ENCODE measurements at regions not wholly inside any gene's neighbourhood (a gene's known extent, or its start where the extent isn't known, plus 50 kb on each side); places are given as distances from the start of the nearest gene placed in this dataset.

- H3K4me1 ChIP-seq, result no peaks in the 10 kb centered on the region
- TF ChIP-seq CTCF (IDR thresholded peaks at IDR 0.05), result no peak
- H3K9me3 ChIP-seq, result no peaks in the 10 kb centered on the region
- ATAC-seq (no peak), DNase-seq (no peak)
- H3K27ac ChIP-seq, result no peak overlapping the region
- no peaks in the 10 kb centered on the region for H3K27me3 ChIP-seq
- H3K4me3 ChIP-seq, result no peak overlapping the region
- intact Hi-C loops (cut with DNase I), result no loop called here
- H3K36me3 ChIP-seq, result no peaks in the 10 kb centered on the region
Observed at GRCh38 chr1:232138044-232138443, 491.9 kb downstream of the SIPA1L2 start.

GRCh38 chr1:232137066-232137465 lies 492.9 kb downstream of the SIPA1L2 start:
- ATAC-seq (no peak), DNase-seq (no peak)
- Histone ChIP-seq H3K4me3 (no peak overlapping the region), H3K27ac (no peak overlapping the region), H3K27me3 (no peaks in the 10 kb centered on the region), H3K9me3 (no peaks in the 10 kb centered on the region), H3K4me1 (no peaks in the 10 kb centered on the region), H3K36me3 (no peaks in the 10 kb centered on the region)
- intact Hi-C loops (cut with DNase I), result no loop called here
- TF ChIP-seq CTCF (IDR thresholded peaks at IDR 0.05), result no peak

GRCh38 chr1:232136136-232136535 lies 493.8 kb downstream of the SIPA1L2 start:
- no peak for DNase-seq
- intact Hi-C loops (cut with DNase I), result no loop called here
- peaks cover under 1% of the 10 kb centered on the region for H3K9me3 ChIP-seq
- H3K4me1 ChIP-seq, result no peaks in the 10 kb centered on the region
- no peak for ATAC-seq
- no peak overlapping the region for H3K4me3 ChIP-seq
- H3K27ac ChIP-seq, result no peak overlapping the region
- TF ChIP-seq CTCF (IDR thresholded peaks at IDR 0.05), result no peak
- H3K27me3 ChIP-seq, result no peaks in the 10 kb centered on the region
- H3K36me3 ChIP-seq, result no peaks in the 10 kb centered on the region

- TF ChIP-seq CTCF (IDR thresholded peaks at IDR 0.05), result no peak
- DNase-seq (no peak), ATAC-seq (no peak)
- no peak overlapping the region for H3K4me3 ChIP-seq
- no peak overlapping the region for H3K27ac ChIP-seq
- H3K27me3 ChIP-seq, result no peaks in the 10 kb centered on the region
- no peaks in the 10 kb centered on the region for H3K4me1 ChIP-seq
- no peaks in the 10 kb centered on the region for H3K36me3 ChIP-seq
- H3K9me3 ChIP-seq, result peaks cover 5% of the 10 kb centered on the region
- intact Hi-C loops (cut with DNase I), result no loop called here
Observed at GRCh38 chr1:232134365-232134764, 495.6 kb downstream of the SIPA1L2 start.

DNA sequence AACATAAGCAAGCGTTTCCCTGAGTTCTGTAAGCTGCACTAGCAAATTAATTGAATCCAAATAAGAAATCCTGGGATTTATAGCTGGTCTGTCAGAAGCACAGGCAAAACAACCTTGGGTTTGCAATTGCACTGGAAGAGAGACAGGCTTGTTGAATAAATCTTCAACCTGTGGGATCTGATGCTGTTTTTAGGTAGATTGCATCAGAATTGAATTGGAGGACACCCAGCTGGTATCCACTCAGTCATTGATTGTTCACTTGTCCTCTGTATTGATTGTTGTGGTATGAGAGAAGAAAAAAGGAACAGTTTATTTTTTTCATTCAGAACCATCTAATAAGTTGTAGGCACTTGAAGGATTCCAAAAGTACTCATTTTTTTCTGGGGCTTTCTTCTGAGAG lies 497.4 kb downstream of the SIPA1L2 start:
- Histone ChIP-seq H3K27ac (no peak overlapping the region), H3K4me3 (no peak overlapping the region), H3K36me3 (no peaks in the 10 kb centered on the region), H3K9me3 (peaks cover 5% of the 10 kb centered on the region), H3K4me1 (no peaks in the 10 kb centered on the region), H3K27me3 (no peaks in the 10 kb centered on the region)
- ATAC-seq, result no peak
- intact Hi-C loops (cut with DNase I), result no loop called here
- no peak for TF ChIP-seq CTCF (IDR thresholded peaks at IDR 0.05)
- DNase-seq, result no peak

DNA sequence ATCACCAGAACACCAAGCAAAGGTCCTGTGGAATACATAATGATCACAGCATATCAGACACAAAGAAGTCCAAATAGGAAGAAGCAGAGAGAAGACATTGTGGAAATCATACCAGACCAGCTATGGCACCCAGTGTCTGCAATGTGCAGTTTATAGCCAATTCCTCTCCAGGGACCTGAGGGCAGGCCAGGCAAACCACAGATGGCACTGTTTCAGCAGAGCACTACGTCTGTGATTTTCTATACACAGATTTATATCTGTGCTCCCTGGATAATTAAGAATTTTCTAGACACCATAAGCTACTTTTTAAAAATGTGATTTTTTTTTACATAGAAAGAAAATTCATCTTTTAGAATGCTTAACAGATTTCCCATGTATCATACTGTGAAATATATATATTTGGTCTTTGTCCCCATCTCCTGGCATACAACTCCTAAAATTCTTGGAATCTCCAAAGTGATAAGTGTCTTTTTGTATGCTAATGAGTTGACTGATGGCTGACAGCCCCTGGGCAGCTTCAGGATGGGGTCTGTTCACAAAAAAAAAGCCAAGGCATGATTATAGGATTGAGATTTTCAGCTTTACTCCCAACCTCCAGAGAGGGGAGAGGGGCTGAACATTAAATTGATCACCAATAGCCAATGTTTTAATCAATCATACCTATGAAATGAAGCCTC lies 498.1 kb downstream of the SIPA1L2 start:
- DNase-seq (no peak), ATAC-seq (no peak)
- Histone ChIP-seq H3K36me3 (no peaks in the 10 kb centered on the region), H3K27ac (no peak overlapping the region), H3K9me3 (peaks cover 5% of the 10 kb centered on the region), H3K4me1 (no peaks in the 10 kb centered on the region), H3K27me3 (no peaks in the 10 kb centered on the region), H3K4me3 (no peak overlapping the region)
- TF ChIP-seq CTCF (IDR thresholded peaks at IDR 0.05), result no peak
- intact Hi-C loops (cut with DNase I), result no loop called here

All from upper lobe of right lung (tissue), 1 donor.